Tongue (tissue), 1 donor: ENCODE measurements at regions not wholly inside any gene's neighbourhood (a gene's known extent, or its start where the extent isn't known, plus 50 kb on each side); places are given as distances from the start of the nearest gene placed in this dataset.

Source experiments
- DNase-seq: peaks from one replicate; pipeline ENCODE4 v3.0.0-alpha.2; 2015

GRCh38 chr15:93268066-93268465 is 179.1 kb upstream of the RGMA start:
- DNase-seq: no peak

DNA sequence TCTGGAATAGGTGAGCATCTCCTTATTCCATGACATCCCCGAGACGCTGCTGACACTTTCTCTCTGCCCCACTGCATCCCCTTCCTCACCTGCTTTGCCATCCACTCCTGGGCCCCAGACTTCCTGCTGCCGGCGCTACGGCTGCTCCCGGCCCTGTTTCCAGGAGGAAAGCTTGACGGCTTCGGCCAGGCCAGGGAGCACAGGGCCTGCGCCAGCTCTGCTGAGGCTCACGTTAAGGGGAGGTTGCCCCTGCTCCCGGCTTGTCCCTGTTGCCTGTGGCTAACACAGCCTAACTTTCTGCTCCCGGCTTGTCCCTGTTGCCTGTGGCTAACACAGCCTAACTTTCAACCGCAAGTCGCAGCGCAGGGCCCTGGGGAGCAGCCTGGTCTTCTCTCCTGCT is 177.3 kb upstream of the RGMA start:
- no peak for DNase-seq

GRCh38 chr15:93265111-93265556 is 176.1 kb upstream of the RGMA start:
- peak; percentile 91 for DNase-seq

GRCh38 chr15:93261845-93262244 is 172.8 kb upstream of the RGMA start:
- no peak for DNase-seq

DNA sequence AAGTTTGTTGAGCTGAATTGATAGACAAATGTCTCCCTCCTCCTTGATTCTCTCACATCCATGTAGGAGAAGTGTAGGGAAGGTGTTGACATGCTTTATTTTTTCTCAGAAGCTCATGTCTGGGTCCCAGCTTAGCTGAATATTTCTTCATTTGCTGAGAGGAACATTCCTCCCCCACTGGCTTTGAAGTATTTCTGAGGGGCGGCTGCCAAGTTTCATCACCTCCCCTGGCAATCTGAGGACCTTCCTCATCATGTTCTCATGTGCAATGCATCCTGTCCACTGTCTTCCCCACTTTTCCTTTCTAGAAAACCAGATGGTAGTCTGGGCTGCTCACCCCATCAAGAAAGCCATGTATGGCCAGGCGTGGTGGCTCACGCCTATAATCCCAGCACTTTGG is 168.9 kb upstream of the RGMA start:
- DNase-seq: no peak

- peak; percentile 94 for DNase-seq
Measured at GRCh38 chr15:93253681-93254080, 164.7 kb upstream of the RGMA start.

DNA sequence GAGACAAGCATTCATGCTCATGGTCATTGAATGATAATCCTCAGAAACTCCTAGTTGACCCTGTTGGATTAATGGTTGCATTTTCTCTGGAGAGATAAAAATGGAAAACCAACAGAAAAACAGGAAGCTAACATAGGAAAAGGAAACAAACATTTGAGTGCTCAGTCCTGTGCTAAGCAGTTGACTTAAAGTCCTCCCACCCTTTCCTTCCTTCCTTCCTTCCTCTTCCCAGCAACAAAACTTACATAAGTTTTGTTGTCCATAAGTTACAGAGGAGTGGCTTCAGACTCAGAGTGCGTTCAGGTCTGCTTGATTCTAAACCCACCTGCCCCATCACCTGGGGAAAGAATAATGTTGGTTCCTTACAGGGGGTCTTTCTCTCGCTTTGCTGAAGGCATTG is 163.8 kb upstream of the RGMA start:
- DNase-seq: no peak

- peak; percentile 57 for DNase-seq
Measured at GRCh38 chr15:93250950-93251349, 161.9 kb upstream of the RGMA start.

GRCh38 chr15:93250209-93250608 is 161.2 kb upstream of the RGMA start:
- no peak for DNase-seq

DNA sequence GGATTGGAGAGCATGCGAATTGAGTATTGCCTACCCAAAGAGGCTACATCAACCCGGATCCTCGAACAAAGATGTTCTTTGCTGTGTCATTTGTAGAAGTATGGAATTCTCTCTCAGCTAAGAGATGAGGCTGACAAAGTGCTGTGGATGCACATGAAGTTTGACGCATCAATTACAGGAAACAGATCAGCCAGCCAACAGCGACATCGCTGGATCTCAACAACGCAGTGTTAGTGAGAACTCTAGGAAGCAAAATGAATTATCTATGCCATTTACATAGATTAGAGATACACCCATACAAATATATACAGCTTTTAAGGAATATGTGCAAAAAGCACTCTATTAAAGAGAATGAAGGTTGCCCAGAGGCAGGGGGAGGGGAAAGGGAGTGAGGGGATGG is 160.6 kb upstream of the RGMA start:
- DNase-seq: peak; percentile 63

GRCh38 chr15:93247466-93248121 is 158.6 kb upstream of the RGMA start:
- DNase-seq: no peak

DNA sequence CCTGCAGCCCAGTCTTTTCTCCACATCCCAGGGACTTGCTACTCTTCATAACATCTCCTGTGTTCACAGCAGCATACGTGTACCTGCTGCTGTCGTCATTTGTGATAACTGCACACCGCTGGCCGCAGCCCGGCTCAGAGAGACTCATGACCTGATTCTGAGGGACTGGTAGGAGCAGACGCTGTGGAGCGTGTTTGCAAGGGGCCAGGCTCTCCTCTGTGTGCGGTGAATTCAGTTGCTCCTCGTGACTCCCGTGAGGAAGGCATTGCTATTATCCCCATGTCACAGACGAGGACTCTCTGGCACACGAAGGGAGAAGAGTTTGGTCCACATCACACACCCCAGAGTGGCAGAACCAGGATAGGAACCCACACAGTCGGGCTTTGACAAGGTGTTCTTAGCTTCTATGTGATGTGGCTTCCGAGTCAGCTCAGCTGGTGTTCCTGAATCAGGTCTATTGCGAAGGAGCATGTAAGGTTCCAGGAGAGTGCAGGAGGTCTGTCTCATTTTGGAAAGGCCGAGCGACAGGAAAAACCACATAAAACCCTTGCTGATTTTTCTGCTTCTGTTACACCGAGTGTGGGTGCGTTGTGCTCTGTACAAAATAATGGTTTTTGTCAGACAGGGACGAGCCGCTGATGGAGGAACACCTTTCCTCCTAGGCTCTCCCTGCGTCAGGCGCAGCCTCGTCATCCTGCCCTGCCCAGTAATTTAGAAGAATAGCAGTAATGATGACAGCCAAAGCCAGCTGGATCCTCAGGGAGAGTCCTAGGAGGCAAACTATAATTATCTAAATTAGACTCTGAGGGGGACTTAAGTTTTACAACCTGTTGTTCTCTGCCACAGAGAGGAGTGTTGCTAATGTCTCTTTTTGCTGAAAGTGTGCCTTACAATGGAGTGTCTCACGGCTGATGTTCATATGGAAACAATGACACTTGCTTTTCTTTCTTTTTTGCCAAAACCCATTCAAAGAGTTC is 157.5 kb upstream of the RGMA start:
- no peak for DNase-seq

GRCh38 chr15:93245661-93246042 is 156.6 kb upstream of the RGMA start:
- no peak for DNase-seq

DNA sequence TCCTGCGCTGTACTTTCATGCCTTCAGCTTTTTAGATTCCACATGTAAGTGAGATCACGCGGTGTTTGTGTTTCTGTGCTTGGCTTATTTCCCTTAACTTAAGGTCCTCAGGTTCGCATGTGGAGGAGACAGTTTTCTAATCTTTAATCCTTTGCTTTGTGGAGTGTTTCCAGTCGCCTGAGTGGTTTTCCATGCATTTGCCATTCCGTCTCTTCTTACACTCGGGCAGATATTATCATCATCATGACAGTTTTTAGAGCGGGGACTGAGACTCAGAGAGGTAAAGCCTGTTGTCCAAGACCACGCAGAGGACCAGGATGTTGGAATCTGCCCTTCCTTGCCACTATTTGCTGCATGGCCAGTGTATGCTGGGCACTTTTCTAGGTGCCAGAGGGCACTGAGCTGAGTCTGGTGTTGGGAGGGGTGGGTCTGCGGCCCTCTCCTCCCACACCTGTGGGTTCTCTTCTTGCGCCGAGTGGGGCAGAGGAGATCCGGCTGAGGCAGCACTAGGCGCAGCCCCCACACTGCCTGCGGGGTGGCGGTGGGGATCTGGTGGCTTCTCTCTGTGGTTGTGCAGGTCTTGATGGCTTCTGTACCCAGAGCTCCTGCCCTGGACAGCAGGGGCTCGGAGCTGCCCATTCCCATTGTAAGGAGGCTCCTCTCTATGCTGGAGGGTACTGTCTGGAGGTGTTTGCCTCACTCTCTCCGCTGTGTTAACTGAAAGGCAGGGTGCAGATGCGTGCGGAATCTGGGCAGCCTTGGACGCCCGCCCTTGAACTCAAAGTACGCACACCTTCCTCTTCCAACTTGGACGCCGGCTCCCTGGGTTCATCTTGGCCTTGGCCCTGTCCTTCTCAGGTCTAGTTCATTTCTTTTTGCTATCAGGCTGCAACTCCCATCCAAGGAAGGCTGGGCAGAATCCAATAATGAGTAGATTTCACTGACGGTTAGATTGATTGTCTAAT is 156.0 kb upstream of the RGMA start:
- no peak for DNase-seq

DNA sequence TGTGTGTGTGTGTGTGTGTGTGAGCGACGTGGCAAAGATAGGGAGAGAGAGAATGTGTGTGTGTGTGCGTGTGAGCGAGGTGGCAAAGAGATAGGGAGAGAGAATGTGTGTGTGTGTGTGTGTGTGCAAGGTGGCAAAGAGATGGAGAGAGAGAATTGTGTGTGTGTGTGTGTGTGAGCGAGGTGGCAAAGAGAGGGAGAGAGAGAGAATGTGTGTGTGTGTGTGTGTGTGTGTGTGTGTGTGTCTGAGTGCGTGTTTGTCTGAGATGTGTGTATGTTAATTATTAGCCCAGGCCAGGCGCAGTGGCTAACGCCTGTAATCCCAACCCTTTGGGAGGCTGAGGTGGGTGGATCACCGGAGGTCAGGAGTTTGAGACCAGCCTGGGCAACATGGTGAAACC is 154.6 kb upstream of the RGMA start:
- DNase-seq: no peak

GRCh38 chr15:93241696-93242585 is 152.9 kb upstream of the RGMA start:
- no peak for DNase-seq

- no peak for DNase-seq
Measured at GRCh38 chr15:93239993-93240392, 151.0 kb upstream of the RGMA start.

- DNase-seq: no peak
Measured at GRCh38 chr15:93239591-93239990, 150.6 kb upstream of the RGMA start.

GRCh38 chr15:93238641-93239040 is 149.6 kb upstream of the RGMA start:
- no peak for DNase-seq

GRCh38 chr15:93235926-93236780 is 147.1 kb upstream of the RGMA start:
- DNase-seq: no peak
